Sigmoid colon (tissue), 6 donors: ENCODE measurements at regions not wholly inside any gene's neighbourhood (a gene's known extent, or its start where the extent isn't known, plus 50 kb on each side); places are given as distances from the start of the nearest gene placed in this dataset.

Source experiments
- DNase-seq: peaks from one replicate; pipeline ENCODE4 v3.0.0-alpha.2; 2019
- H3K27ac ChIP-seq, 4 donors: fragments of 200-600 bp; sonication (generic); one replicate each; pipeline ENCODE4 v1.5.1; 2016 to 2019; ENCODE audit warnings: mild to moderate bottlenecking in 1 of 4
- H3K27me3 ChIP-seq, 3 donors: fragments of 200-600 bp; sonication (generic); one replicate each; pipeline ENCODE4 v1.5.1; 2019; ENCODE audit warnings: mild to moderate bottlenecking in 1 of 3
- H3K36me3 ChIP-seq, 4 donors: fragments of 200-600 bp; sonication (generic); one replicate each; pipeline ENCODE4 v1.5.1; 2016 to 2019
- H3K4me1 ChIP-seq, 4 donors: fragments of 200-600 bp; sonication (generic); one replicate each; pipeline ENCODE4 v1.5.1; 2017 to 2019
- H3K4me3 ChIP-seq, 4 donors: fragments of 200-600 bp; sonication (generic); one replicate each; pipeline ENCODE4 v1.5.1; 2017 to 2019; ENCODE audit warnings: mild to moderate bottlenecking in 2 of 4, moderate library complexity in 1 of 4
- H3K9me3 ChIP-seq, 4 donors: fragments of 200-600 bp in 3 of 4; sonication (generic) in 3 of 4; one replicate each; pipeline versions ENCODE4 v1.5.1 to v1.6.1; 2013 to 2019
- CTCF ChIP-seq, 4 experiments: fragments of 450-650 bp in 3 of 4; fragments of 200-600 bp in 1 of 4; IDR thresholded peaks; one replicate each; pipeline ENCODE4 v1.5.1; 2016 to 2019; ENCODE audit warnings: antibody characterized with exemption in 4 of 4, mild to moderate bottlenecking in 3 of 4, moderate library complexity in 2 of 4
- EP300 ChIP-seq, 4 donors: sonication (generic); formaldehyde crosslinking; IDR thresholded peaks; one replicate each; pipeline ENCODE4 v1.6.1; 2017; ENCODE audit warnings: antibody characterized with exemption in 4 of 4
- POLR2A ChIP-seq, 2 donors: fragments of 450-650 bp; IDR thresholded peaks; one replicate each; pipeline ENCODE4 v1.6.1; 2016; ENCODE audit warnings: antibody characterized with exemption in 2 of 2, mild to moderate bottlenecking in 2 of 2, moderate library complexity in 2 of 2
- POLR2AphosphoS5 ChIP-seq, 4 donors: sonication (generic); formaldehyde crosslinking; IDR thresholded peaks; one replicate each; pipeline ENCODE4 v1.6.1; 2017; ENCODE audit warnings: antibody characterized with exemption in 4 of 4
- WGBS, 2 donors: extraction: QIAGEN DNeasy Blood & Tissue Kit; methylation state at CpG; one replicate each; pipeline ENCODE4 v1.1.7; 2013; 5-methylcytosine and 5-hydroxymethylcytosine counted together
- intact Hi-C: fragments of 100-400 bp; cut with DNase I; formaldehyde crosslinking; loops from one replicate; pipeline ENCODE4 v1.15.1; 2023
- donor health status: healthy with polysubstance abuse.
- donor health status: healthy.

DNA sequence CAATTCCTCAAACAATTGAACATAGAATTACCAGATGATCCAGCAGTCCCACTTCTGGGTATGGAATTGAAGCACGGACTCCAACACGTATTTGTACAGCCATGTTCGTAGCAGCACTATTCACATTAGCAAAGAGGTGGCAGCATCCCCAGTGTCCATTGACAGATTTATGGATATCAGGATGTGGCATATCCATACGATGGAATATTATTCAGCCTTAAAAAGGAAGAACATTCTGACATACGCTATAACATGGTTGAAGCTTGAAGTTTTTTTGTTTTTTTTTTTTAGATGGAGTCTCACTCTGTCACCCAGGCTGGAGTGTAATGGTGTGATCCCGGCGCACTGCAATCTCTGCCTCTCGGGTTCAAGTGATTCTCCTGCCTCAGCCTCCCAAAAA, 220.6 kb downstream of the ZIC5 start:
- H3K36me3 ChIP-seq: no peaks in the 10 kb centered on the region
- intact Hi-C loops: no loop called here
- no peak for TF ChIP-seq POLR2AphosphoS5 (IDR thresholded peaks at IDR 0.05)
- TF ChIP-seq CTCF (IDR thresholded peaks at IDR 0.05): no peak
- no peak for TF ChIP-seq EP300 (IDR thresholded peaks at IDR 0.05)
- TF ChIP-seq POLR2A (IDR thresholded peaks at IDR 0.05): no peak
- H3K4me1 ChIP-seq: no peaks in the 10 kb centered on the region
- H3K4me3 ChIP-seq: no peak overlapping the region
- H3K27ac ChIP-seq: no peak overlapping the region
- WGBS, 2 donors: 98 to 99% methylated on average over 8 of the region's 8 CpGs
- DNase-seq: no peak
- no peaks in the 10 kb centered on the region for H3K27me3 ChIP-seq
- no peaks in the 10 kb centered on the region for H3K9me3 ChIP-seq

- intact Hi-C loops: no loop called here
- TF ChIP-seq POLR2A (IDR thresholded peaks at IDR 0.05) (no peak), EP300 (IDR thresholded peaks at IDR 0.05) (no peak), POLR2AphosphoS5 (IDR thresholded peaks at IDR 0.05) (no peak), CTCF (IDR thresholded peaks at IDR 0.05) (no peak)
Observed at GRCh38 chr13:99749271-99750019, 222.1 kb downstream of the ZIC5 start.

GRCh38 chr13:99747403-99747710, 224.2 kb downstream of the ZIC5 start:
- no peak for TF ChIP-seq EP300 (IDR thresholded peaks at IDR 0.05)
- TF ChIP-seq POLR2AphosphoS5 (IDR thresholded peaks at IDR 0.05): no peak
- no peak for TF ChIP-seq CTCF (IDR thresholded peaks at IDR 0.05)
- no peak for TF ChIP-seq POLR2A (IDR thresholded peaks at IDR 0.05)
- Histone ChIP-seq H3K4me3 (no peak overlapping the region), H3K9me3 (no peaks in the 10 kb centered on the region), H3K27me3 (no peaks in the 10 kb centered on the region), H3K4me1 (peaks cover 0 to 10% (median 0%) of the 10 kb centered on the region in 4 donors), H3K36me3 (no peaks in the 10 kb centered on the region), H3K27ac (no peak overlapping the region)
- WGBS, 2 donors: 78 to 87% methylated on average over 7 of the region's 7 CpGs
- DNase-seq: no peak
- intact Hi-C loops: no loop called here

More at GRCh38 chr13:99749271-99750019, 222.1 kb downstream of the ZIC5 start:
- H3K27me3 ChIP-seq: no peaks in the 10 kb centered on the region
- 91% methylated on average over 11 of the region's 11 CpGs for WGBS, 2 donors
- no peaks in the 10 kb centered on the region for H3K36me3 ChIP-seq
- H3K4me3 ChIP-seq: no peak overlapping the region
- no peaks in the 10 kb centered on the region for H3K9me3 ChIP-seq
- H3K27ac ChIP-seq: no peak overlapping the region
- no peaks in the 10 kb centered on the region for H3K4me1 ChIP-seq
- no peak for DNase-seq

- 79 to 87% methylated on average over 14 of the region's 14 CpGs for WGBS, 2 donors
- no peak for DNase-seq
Observed at GRCh38 chr13:99746637-99747402, 224.7 kb downstream of the ZIC5 start.

More at GRCh38 chr13:99746637-99747402, 224.7 kb downstream of the ZIC5 start:
- no peak overlapping the region for H3K4me3 ChIP-seq
- H3K27me3 ChIP-seq: no peaks in the 10 kb centered on the region
- H3K4me1 ChIP-seq: peaks cover 0 to 15% (median 0%) of the 10 kb centered on the region in 4 donors
- no peak overlapping the region for H3K27ac ChIP-seq
- H3K9me3 ChIP-seq: no peaks in the 10 kb centered on the region
- no peaks in the 10 kb centered on the region for H3K36me3 ChIP-seq
- TF ChIP-seq EP300 (IDR thresholded peaks at IDR 0.05) (no peak), POLR2A (IDR thresholded peaks at IDR 0.05) (no peak), CTCF (IDR thresholded peaks at IDR 0.05) (no peak), POLR2AphosphoS5 (IDR thresholded peaks at IDR 0.05) (no peak)
- intact Hi-C loops: no loop called here
